Nephron progenitor cell (in vitro differentiated cells): ENCODE measurements at regions not wholly inside any gene's neighbourhood (a gene's known extent, or its start where the extent isn't known, plus 50 kb on each side); places are given as distances from the start of the nearest gene placed in this dataset.

Experiments
- DNase-seq: peaks from one replicate; pipeline ENCODE4 v3.0.0; 2021
- H3K27ac Mint-ChIP-seq: 2 replicates; pipeline ENCODE4 v1.8.0; 2021; ENCODE audit warnings: mild to moderate bottlenecking, moderate library complexity, mixed read lengths
- H3K27me3 Mint-ChIP-seq: 2 replicates; pipeline ENCODE4 v1.8.0; 2021; ENCODE audit warnings: mild to moderate bottlenecking, low read depth, mixed read lengths; ENCODE audit not compliant: poor library complexity
- H3K36me3 Mint-ChIP-seq: 2 replicates; pipeline ENCODE4 v1.8.0; 2021; ENCODE audit warnings: low read depth, mixed read lengths
- H3K4me1 Mint-ChIP-seq: 2 replicates; pipeline ENCODE4 v1.8.0; 2021; ENCODE audit warnings: mixed read lengths
- H3K4me3 Mint-ChIP-seq: 2 replicates; pipeline ENCODE4 v1.8.0; 2021; ENCODE audit warnings: mild to moderate bottlenecking, moderate library complexity, mixed read lengths
- H3K9me3 Mint-ChIP-seq: 2 replicates; pipeline ENCODE4 v1.8.0; 2021; ENCODE audit warnings: mild to moderate bottlenecking, moderate library complexity, mixed read lengths
- TF ChIP-seq, protein P1 (sequence below): fragments of 200-600 bp; sonication (generic); IDR thresholded peaks from 2 replicates; pipeline ENCODE4 v1.5.0; 2021; ENCODE audit warnings: antibody characterized with exemption

DNA sequence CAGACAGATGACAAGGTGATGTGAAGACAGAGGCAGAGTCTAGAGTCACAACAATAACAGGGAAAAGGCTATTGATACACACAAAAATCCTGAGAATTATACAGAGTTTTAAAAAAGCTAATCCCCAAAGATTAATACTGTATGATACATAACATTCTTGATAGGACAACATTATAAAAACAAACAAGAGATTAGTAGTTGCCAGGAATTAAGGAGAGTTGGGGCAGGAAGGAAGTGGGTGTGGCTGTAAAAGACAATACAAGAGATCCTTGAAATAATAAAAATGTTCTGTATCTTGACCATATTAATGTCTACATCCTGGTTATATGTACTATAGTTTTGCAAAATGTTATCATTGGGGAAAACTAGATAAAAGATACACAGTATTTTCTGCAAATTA, 309.5 kb upstream of the PMFBP1 start:
- Mint-ChIP-seq H3K27ac (no peak overlapping the region), H3K36me3 (peaks cover 11% of the 10 kb centered on the region), H3K4me1 (no peaks in the 10 kb centered on the region), H3K4me3 (no peak overlapping the region), H3K27me3 (peaks cover 4% of the 10 kb centered on the region), H3K9me3 (no peaks in the 10 kb centered on the region)
- DNase-seq = no peak
- TF ChIP-seq, protein P1, sequence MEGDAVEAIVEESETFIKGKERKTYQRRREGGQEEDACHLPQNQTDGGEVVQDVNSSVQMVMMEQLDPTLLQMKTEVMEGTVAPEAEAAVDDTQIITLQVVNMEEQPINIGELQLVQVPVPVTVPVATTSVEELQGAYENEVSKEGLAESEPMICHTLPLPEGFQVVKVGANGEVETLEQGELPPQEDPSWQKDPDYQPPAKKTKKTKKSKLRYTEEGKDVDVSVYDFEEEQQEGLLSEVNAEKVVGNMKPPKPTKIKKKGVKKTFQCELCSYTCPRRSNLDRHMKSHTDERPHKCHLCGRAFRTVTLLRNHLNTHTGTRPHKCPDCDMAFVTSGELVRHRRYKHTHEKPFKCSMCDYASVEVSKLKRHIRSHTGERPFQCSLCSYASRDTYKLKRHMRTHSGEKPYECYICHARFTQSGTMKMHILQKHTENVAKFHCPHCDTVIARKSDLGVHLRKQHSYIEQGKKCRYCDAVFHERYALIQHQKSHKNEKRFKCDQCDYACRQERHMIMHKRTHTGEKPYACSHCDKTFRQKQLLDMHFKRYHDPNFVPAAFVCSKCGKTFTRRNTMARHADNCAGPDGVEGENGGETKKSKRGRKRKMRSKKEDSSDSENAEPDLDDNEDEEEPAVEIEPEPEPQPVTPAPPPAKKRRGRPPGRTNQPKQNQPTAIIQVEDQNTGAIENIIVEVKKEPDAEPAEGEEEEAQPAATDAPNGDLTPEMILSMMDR = no peak

DNA sequence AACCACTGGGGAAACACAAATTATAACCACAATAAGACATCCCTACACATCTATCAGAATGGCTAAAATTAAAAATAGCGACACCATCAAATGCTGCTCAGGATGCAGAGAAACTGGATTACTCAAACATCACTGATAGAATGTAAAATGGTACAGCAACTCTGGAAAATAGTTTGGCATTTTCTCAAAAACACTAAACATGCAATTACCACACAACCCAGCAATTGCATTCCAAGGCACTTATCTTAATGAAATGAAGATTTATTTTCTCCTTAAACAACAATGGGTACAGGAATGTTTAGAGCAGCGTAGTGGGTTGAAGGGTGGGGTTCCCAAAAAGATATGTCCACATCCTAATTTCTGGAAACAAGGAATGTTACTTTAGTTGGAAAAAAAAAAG, 309.0 kb upstream of the PMFBP1 start:
- TF ChIP-seq, protein P1 = no peak
- H3K27ac Mint-ChIP-seq = no peak overlapping the region
- H3K4me3 Mint-ChIP-seq = no peak overlapping the region
- H3K36me3 Mint-ChIP-seq = peaks cover 11% of the 10 kb centered on the region
- H3K27me3 Mint-ChIP-seq = peaks cover 4% of the 10 kb centered on the region
- DNase-seq = no peak
- peaks cover under 1% of the 10 kb centered on the region for H3K4me1 Mint-ChIP-seq
- no peaks in the 10 kb centered on the region for H3K9me3 Mint-ChIP-seq

DNA sequence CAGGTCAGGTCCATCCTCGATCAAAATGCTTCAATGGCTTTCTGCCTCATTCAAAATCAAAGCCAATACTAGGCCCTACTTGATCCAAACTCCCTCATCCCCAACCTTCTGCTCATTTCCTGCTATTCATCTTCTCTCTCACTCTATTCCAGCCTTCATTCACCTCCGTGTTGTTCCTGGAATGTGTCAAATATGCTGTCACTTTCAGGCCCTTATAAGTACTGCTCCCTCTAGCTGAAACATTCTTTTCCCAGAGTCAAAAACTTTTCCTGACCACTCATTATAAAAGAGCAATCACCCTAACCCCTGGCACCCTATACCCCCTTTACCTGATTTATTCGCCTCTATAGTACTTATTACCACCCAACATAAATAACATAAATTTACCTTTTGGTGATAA, 303.7 kb upstream of the PMFBP1 start:
- Mint-ChIP-seq H3K9me3 (no peaks in the 10 kb centered on the region), H3K27ac (peak overlapping the region; percentile 6), H3K27me3 (no peaks in the 10 kb centered on the region), H3K4me3 (no peak overlapping the region), H3K36me3 (peaks cover 11% of the 10 kb centered on the region), H3K4me1 (peaks cover 14% of the 10 kb centered on the region)
- no peak for DNase-seq
- TF ChIP-seq, protein P1 = no peak

DNA sequence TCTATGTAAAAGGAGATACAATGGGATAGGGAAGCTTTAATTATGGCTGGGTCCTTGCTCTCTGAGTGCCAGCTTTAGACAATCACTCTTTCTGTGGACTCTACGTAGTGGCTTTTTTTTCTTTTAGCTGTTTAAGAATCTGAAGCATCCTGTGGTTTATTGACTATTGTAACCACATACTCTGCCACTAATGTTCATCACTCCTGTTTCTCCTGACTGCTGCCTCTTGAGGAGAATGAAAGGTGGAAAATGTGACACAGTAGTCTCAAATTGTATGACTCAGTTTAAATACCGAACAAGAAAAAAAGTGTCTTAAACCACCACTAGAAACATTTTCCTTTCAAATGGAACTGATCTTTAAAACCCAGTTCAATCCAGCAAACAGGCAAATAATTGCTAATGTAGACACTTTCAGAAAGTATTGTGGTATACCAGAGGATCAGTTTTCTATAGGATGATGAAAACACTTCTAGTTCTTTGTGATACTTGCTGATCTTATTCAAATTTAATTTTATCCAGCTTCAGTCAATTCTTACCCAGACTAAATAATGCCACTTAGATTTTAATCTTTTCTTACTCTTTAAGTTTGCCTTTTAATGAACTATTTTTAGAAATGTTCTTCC, 302.7 kb upstream of the PMFBP1 start:
- no peak for DNase-seq
- no peak overlapping the region for H3K27ac Mint-ChIP-seq
- H3K36me3 Mint-ChIP-seq = peaks cover 11% of the 10 kb centered on the region
- peaks cover 14% of the 10 kb centered on the region for H3K4me1 Mint-ChIP-seq
- no peaks in the 10 kb centered on the region for H3K9me3 Mint-ChIP-seq
- no peak overlapping the region for H3K4me3 Mint-ChIP-seq
- TF ChIP-seq, protein P1 = no peak
- H3K27me3 Mint-ChIP-seq = no peaks in the 10 kb centered on the region

DNA sequence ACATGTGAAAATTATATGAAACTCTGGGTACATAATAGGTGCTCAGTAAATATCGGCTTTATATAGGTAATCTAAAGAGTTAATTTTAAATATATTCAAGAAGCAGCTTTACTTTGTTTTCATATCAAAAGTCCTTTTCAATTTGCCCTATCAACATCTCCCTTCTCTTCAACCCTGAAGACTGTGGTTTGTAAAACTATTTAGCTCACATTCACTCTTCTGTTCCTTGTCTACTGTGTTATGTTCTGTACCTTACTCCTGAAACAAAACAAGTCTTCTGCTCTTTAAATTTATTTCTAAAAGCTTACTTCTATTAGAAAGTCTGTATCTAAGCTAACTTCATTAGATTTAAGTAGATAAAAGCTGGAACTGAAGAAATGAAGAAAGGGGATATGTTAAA, 301.7 kb upstream of the PMFBP1 start:
- TF ChIP-seq, protein P1 = no peak
- Mint-ChIP-seq H3K27me3 (no peaks in the 10 kb centered on the region), H3K4me3 (no peak overlapping the region), H3K36me3 (peaks cover 10% of the 10 kb centered on the region), H3K4me1 (peaks cover 14% of the 10 kb centered on the region), H3K9me3 (no peaks in the 10 kb centered on the region), H3K27ac (no peak overlapping the region)
- DNase-seq = no peak

DNA sequence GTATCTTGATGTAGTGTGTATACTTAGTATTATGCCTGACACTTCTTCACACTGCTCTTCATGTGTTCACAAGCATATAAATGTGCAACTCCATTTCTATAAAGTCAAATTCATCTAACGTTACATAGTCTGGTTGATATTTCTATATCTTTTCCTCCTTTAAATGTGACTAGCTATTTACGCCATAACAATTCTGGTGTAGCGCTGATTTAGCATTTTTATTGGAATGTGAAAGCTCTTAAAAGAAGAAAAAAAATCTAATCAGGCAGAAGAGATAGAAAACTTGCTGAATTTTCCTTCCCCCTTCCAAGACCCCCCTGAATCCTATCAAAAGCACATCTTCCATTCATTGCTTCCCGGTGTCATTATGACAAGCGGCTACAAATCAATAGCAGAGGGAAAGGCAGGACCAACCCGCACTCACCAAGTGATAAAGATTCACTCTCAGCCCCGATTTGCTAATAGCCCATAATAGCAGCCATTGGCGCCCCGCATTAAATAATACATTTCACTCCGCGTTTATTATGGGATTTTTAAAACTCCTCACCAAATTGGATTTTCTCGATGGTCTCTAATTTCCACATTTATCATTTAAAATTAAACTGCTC, 299.5 kb upstream of the PMFBP1 start:
- Mint-ChIP-seq H3K9me3 (no peaks in the 10 kb centered on the region), H3K4me3 (no peak overlapping the region), H3K36me3 (no peaks in the 10 kb centered on the region), H3K27me3 (no peaks in the 10 kb centered on the region), H3K27ac (no peak overlapping the region), H3K4me1 (peaks cover 14% of the 10 kb centered on the region)
- DNase-seq = no peak
- TF ChIP-seq, protein P1 = no peak
